ENCODE measurements at regions not wholly inside any gene's neighbourhood (a gene's known extent, or its start where the extent isn't known, plus 50 kb on each side); places are given as distances from the start of the nearest gene placed in this dataset.

DNA sequence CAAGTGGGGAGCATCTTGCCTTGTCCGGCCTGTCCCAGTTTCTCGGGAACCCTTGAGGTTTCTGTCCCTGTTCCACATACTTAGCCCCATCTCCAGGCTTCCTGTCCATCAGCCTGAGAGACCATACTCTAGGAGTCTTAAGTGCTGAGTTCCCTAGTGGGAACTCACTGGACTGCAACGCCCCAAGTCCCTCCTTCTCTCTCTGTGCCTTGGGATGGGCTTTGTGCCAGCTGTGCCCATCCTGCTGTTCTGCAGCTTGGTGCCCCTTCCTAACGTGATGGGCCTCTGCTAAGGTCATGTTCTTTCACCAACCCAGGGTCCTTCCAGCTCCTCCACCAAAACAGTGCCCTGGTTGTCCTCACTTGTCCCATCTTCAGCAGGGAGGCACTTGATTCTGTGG, 222.3 kb upstream of the ANKRD55 start:
- no peak for DNase-seq
- TF ChIP-seq GATA1 (IDR thresholded peaks at IDR 0.05; ENCODE audit: low read depth, low read length) (no peak), POLR2A (IDR thresholded peaks at IDR 0.05; ENCODE audit: low read length) (no peak)

DNA sequence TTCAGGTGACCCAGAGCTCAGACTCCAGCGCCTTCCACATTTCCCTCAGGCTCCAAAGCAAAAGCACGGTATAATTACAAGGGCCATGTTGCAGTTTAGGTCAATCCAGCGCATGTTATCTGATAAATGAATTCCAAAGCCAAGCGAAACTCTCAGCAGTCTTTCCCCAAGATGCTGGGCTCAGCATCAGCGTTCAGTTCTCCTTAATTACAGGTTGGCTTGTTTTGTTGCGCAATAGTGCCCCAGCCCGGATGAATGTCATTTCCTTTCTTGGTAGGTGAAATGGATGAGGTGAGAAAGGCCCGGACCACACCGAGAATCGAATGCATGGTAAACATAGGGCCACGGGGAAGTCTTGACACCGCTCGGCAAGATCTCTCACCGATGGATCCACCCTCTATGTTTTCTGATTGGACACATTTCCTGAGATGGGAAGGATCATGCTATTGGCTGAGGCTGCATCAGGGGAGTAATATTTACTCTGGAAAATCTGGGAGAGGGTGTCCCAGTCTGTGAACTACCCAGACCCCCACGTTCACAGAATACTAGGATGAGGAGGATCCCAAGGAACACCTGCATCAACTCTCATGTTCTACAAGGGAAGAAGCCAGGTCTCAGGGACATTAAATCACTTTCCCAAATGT, 221.2 kb upstream of the ANKRD55 start:
- DNase-seq: no peak
- TF ChIP-seq POLR2A (IDR thresholded peaks at IDR 0.05; ENCODE audit: low read length): no peak
- no peak for TF ChIP-seq GATA1 (IDR thresholded peaks at IDR 0.05; ENCODE audit: low read depth, low read length)

DNA sequence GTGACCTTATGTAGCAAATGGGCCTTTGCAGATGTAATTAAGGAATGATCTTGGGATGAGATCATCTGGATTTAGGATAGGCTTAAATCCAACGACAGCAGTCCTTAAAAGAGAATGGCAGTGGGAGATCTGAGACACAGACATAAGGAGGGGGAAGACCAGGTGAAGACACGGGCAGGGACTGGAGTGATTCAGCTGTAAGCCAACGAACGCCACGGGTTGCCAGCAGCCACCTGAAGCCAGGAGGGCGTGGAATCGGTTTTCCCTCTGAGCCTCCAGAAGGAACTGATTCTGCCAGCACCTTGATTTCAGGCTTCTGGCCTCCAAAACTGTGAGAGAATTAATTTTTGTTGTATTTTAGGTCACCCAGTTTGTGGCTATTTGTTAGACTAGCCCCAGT, 218.6 kb upstream of the ANKRD55 start:
- DNase-seq: no peak
- TF ChIP-seq POLR2A (IDR thresholded peaks at IDR 0.05; ENCODE audit: low read length) (no peak), GATA1 (IDR thresholded peaks at IDR 0.05; ENCODE audit: low read depth, low read length) (no peak)

DNA sequence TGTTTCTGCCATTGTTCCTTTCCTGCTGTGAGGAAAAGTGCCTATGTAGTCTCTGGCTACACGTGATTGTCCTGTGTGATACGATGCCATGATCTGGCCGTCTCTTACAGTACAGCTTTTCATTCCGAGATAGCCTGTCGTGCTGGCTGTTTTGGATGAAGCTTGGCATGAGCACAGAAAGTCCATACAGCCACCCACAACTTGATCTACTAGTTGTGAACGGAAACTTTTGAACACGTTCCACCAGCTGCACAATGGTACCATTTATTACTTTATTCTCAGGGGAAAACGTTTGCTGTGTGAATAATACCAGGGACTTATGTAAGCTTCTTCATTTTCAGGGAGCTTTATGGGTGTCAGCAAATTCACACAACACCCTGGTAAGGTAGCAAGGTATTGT, 217.6 kb upstream of the ANKRD55 start:
- no peak for TF ChIP-seq POLR2A (IDR thresholded peaks at IDR 0.05; ENCODE audit: low read length)
- no peak for TF ChIP-seq GATA1 (IDR thresholded peaks at IDR 0.05; ENCODE audit: low read depth, low read length)
- no peak for DNase-seq

DNA sequence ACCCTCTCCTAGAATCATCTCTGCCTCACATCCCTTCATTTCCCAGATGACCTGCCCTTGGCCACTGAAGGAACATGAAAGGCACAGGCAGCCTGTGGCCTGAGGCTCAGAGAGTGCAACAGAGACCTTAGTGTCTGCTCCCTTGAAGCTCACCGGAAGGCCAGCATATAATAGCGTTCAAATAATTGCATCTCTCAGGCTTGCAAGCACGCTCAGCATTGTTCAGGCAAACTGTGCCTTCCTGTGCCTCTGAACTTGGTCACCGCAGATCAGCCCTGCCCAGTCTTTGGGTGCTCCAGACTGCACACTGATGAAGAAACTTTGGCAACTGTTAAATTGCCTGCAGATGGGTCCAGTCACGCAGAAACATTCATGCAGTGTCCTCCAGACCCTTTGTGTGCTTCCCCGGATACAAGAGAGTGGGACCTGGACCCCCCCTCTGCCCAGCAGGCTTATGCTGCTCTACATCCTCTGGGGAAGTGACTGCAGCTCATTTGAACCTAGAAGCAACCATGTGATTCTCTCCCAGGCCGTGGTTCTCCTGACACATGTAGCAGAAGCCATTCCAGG, 216.0 kb upstream of the ANKRD55 start:
- DNase-seq: no peak
- TF ChIP-seq POLR2A (IDR thresholded peaks at IDR 0.05; ENCODE audit: low read length): no peak
- no peak for TF ChIP-seq GATA1 (IDR thresholded peaks at IDR 0.05; ENCODE audit: low read depth, low read length)

DNA sequence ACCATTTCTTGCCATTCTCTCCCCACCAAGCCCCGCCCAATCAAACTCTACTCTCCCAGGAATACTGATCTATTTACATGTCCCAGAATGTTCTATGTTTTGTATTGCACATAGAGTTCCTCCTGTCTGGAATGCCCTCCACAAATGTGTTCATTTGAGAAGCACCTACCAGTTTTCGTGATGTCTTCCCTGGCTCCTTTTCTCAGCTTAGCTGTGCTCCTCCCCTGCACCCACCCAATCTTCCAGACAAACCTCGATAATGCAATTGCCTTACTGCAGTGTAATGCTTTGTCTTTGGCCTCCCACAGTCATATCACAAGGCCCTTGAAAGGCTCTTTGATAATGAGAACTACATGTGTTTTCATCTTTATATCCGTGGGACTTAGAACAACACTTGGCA, 214.5 kb upstream of the ANKRD55 start:
- DNase-seq: no peak
- TF ChIP-seq GATA1 (IDR thresholded peaks at IDR 0.05; ENCODE audit: low read depth, low read length) (no peak), POLR2A (IDR thresholded peaks at IDR 0.05; ENCODE audit: low read length) (no peak)

DNA sequence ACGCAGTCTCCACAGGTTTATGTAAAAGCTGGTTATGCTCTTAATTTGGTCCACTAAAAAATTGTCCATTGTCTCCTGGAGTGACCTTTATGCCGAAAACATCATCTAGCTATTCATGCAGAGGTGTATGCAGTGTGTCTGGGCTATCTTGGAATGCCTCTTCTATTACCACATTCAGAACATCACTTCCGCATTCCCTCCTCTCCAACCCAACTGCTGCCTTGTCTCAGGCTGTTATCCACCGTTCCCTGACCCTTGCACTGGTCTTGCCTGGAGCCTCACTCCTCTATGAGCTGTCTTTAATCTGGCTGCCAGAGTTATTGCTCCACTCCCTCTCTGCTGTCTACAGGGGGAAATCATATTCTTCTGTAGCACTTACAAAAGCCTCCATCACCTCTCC, 214.1 kb upstream of the ANKRD55 start:
- DNase-seq: no peak
- TF ChIP-seq GATA1 (IDR thresholded peaks at IDR 0.05; ENCODE audit: low read depth, low read length) (no peak), POLR2A (IDR thresholded peaks at IDR 0.05; ENCODE audit: low read length) (no peak)

DNA sequence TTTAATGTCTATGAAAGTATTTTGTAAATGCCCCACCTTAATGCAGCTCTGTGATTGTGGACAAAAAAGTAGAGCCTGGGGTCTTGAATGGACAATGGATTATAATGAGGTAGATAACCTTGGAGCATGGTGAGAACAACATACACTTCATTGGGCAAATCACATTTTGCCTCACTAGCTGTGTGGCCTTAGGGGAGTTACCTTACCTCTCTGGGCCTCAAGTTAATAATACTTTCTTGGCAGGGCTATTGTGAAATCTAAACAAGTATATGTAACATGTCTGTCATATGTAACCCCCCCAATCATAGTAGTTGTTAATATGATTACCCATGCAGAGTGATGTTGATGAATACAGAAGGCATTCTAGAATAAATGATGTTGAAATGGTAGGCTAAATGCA, 213.6 kb upstream of the ANKRD55 start:
- TF ChIP-seq GATA1 (IDR thresholded peaks at IDR 0.05; ENCODE audit: low read depth, low read length): no peak
- no peak for TF ChIP-seq POLR2A (IDR thresholded peaks at IDR 0.05; ENCODE audit: low read length)
- DNase-seq: no peak

DNA sequence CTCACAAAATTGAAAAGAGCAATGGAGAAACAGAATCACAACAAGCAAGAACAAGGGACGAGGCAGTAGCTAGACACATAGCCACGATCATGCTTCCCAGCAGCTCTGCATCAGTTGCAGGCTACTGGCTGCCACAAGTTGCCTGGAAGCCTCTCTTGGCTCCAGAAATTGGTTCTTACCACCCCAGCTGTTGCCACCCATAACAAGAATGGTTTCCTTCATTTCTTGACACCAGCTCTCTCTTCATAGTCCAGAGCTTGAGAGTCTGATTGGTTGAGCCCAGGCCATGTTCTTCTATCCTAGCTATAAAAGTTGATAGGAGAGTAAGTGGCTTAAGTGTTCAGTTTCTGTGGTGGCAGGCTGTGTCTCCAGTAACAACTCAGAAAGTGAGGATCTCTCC, 210.7 kb upstream of the ANKRD55 start:
- no peak for DNase-seq
- TF ChIP-seq GATA1 (IDR thresholded peaks at IDR 0.05; ENCODE audit: low read depth, low read length): no peak
- no peak for TF ChIP-seq POLR2A (IDR thresholded peaks at IDR 0.05; ENCODE audit: low read length)

DNA sequence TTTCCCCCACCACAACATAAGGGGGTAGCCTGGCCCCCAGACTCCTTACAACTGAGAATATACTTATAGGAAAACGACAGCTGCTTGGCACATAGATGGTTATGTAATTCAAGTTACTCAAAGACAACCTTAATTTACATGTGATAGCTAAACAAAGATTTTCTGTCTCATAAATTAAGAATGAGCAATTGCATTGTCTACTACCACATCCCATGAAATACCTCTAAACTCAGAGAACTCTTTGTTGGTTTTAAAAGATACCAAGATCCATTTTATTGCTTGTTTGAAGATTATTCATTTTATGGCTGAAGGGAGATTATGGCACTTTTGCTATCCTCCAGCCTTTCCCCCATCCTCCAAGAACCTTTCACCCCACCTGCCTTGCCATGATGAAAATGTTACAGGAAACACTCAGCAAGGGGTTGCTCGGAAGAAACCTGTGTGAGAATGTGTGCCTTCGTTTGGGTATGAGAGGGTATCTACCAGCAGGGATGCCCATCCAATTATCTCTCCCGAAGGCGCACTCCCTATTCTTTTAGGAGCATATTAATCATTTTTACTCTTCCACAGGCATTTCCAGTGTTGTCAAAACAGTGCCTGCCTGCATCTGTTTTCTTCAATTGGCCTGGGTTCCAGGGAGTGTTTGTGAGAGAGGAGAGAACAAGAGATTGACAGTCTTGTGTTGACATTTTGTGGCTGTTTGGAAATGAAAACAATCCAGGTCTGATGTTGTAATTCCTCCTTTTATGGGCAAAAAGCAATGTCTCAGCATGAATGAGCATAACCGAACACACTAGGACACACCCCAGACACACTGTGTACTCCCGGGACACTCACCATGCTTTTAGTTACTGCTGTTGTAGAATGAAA, 208.0 kb upstream of the ANKRD55 start:
- DNase-seq: peak in 1 of 2 experiments; percentile 6

DNA sequence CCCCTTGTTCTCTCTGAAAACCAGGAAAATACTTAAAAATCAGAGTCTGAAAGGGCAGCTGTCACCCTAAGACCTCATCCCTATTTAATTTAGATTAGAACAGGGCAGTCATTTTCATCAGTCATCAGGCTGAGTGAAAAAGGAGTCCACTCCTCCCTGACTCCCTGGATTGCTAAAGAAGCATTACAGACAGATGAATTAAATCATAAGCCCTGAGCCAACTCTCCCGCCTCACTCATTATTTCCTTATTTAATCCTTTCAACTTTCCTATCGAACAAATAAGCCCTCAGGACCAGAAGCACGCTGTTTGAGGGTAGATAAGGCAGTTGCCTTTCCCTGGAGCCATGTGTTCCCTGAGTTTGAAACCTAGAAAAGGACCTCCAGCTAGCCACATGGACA, 201.9 kb upstream of the ANKRD55 start:
- TF ChIP-seq GATA1 (IDR thresholded peaks at IDR 0.05; ENCODE audit: low read depth, low read length): no peak
- TF ChIP-seq POLR2A (IDR thresholded peaks at IDR 0.05; ENCODE audit: low read length): no peak
- DNase-seq: no peak

More for the DNA sequence above, 208.0 kb upstream of the ANKRD55 start:
- TF ChIP-seq GATA1 (IDR thresholded peaks at IDR 0.05; ENCODE audit: low read depth, low read length) (no peak), POLR2A (IDR thresholded peaks at IDR 0.05; ENCODE audit: low read length) (no peak)

DNA sequence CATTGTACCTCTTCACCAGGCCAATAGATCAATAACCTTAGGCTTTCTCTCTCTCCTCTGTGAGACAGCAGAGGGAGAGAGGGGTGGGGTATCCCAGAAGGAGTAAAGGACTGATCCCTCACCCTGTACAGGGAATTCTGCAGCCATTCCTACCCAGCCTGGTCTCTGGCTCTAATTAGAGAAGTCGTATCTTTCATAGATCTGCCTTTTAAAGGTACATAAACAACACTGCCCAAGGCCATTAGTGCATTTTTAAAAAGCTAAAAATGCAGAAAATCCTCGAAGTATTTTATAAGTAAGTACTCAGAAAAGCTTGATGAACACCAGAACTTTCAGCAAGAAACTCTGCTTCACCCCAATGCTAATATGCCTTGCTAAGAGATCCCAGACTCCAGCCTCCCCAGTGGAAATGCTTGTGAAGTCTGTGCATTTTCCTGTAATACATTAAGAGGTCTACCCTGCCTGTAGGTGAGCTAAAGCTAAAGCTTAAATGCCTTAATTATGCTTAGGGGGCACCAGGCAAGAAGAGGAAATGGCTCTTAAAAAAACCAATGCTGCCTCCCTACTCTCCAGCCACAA, 200.0 kb upstream of the ANKRD55 start:
- no peak for TF ChIP-seq POLR2A (IDR thresholded peaks at IDR 0.05; ENCODE audit: low read length)
- TF ChIP-seq GATA1 (IDR thresholded peaks at IDR 0.05; ENCODE audit: low read depth, low read length): no peak
- DNase-seq: no peak

DNA sequence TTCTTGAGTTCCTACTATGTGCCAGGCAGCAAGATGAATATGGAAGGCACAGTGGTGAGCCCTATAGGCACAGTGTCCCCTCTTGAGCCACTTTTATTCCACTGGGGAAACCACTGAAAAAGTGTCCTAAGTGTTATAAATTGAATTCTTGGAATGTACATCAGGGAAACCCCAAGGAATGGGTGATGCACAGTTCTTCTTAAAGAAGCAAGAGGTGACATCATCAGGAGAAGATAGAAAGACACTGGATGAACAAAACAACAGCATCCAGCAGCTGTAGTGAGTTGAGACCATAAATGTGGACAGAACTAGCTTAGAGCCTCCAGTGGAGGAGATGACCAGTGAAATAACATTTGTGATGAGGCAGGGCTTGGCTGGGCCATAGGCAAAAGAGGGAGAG, 199.2 kb upstream of the ANKRD55 start:
- DNase-seq: no peak
- TF ChIP-seq GATA1 (IDR thresholded peaks at IDR 0.05; ENCODE audit: low read depth, low read length): no peak
- TF ChIP-seq POLR2A (IDR thresholded peaks at IDR 0.05; ENCODE audit: low read length): no peak

DNA sequence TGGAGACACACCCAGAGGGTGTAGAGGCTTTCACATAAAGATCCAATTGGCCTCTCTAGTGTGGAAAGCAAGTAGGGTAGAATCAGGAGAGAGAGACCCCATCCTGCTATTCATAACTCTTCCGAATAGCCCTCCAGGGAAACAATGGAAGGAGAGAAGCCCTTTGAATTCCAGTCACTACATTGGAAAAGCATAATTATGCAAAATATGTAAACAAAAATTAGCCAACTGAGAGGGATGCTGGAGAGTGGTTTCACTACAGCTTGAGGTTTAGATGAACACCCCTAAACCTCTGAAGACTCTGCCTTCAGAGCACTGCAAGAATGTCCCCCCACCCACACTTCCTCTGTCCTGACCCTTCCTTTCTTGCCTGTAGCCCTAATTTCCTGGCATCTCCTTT, 197.3 kb upstream of the ANKRD55 start:
- no peak for TF ChIP-seq POLR2A (IDR thresholded peaks at IDR 0.05; ENCODE audit: low read length)
- TF ChIP-seq GATA1 (IDR thresholded peaks at IDR 0.05; ENCODE audit: low read depth, low read length): no peak

More for the DNA sequence above, 197.3 kb upstream of the ANKRD55 start:
- DNase-seq: no peak

Data from erythroblast (primary cell).